ENCODE measurements at regions not wholly inside any gene's neighbourhood (a gene's known extent, or its start where the extent isn't known, plus 50 kb on each side); places are given as distances from the start of the nearest gene placed in this dataset.

DNA sequence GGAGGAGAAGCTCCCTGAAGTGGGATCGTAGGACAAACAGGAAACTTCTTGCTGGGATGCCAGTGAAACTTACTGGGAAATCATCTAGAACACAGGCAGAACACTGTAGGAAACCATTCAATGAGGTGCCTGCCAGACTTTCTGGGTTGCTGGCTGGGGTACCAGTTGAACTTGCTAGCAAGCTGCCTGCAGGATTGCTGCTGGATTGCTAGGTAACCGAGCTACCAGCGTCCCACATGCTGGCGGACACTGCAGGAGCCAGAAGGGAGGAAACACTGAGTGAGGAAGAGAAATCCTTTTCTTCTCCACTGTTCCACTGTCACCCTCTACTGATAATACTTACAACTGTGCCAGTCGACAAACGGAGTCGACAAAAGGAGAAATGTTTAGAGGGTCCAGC is 91.3 kb upstream of the SLC35B3 start:
- TF ChIP-seq GATA2 (IDR thresholded peaks at IDR 0.05; ENCODE audit: low read depth, low read length) (no peak), GATA3 (IDR thresholded peaks at IDR 0.05; ENCODE audit: low read depth, low read length) (no peak)

Measured in SH-SY5Y (cell line).